Islet precursor cell (in vitro differentiated cells): ENCODE measurements at regions not wholly inside any gene's neighbourhood (a gene's known extent, or its start where the extent isn't known, plus 50 kb on each side); places are given as distances from the start of the nearest gene placed in this dataset.
"Not testable (repeated sequence)": the region's sequence is repeated elsewhere in the genome, so short reads cannot be mapped to it uniquely, and the experiment has no call there.

Source experiments
- DNase-seq: peaks from one replicate; pipeline ENCODE4 v3.0.0-alpha.2; 2018

GRCh38 chr22:48309836-48310235, 1517.8 kb downstream of the BRD1 start:
- no peak for DNase-seq

GRCh38 chr22:48309115-48309705, 1518.5 kb downstream of the BRD1 start:
- DNase-seq: peak; percentile 37

GRCh38 chr22:48307931-48308330, 1519.7 kb downstream of the BRD1 start:
- peak; percentile 31 for DNase-seq

GRCh38 chr22:48306785-48307510, 1520.7 kb downstream of the BRD1 start:
- peak; percentile 43 for DNase-seq

- DNase-seq: peak; percentile 28
These were observed 1521.4 kb downstream of the BRD1 start for GRCh38 chr22:48306284-48306683.

- peak; percentile 36 for DNase-seq
These were observed 1521.9 kb downstream of the BRD1 start for GRCh38 chr22:48305726-48306235.

GRCh38 chr22:48303369-48303725, 1524.3 kb downstream of the BRD1 start:
- no peak for DNase-seq

- no peak for DNase-seq
These were observed 1524.9 kb downstream of the BRD1 start for GRCh38 chr22:48302657-48303368.

GRCh38 chr22:48301908-48302307, 1525.8 kb downstream of the BRD1 start:
- DNase-seq: peak; percentile 43

GRCh38 chr22:48301421-48301820, 1526.3 kb downstream of the BRD1 start:
- no peak for DNase-seq

- no peak for DNase-seq
These were observed 1526.8 kb downstream of the BRD1 start for GRCh38 chr22:48300877-48301276.

- peak; percentile 48 for DNase-seq
These were observed 1527.9 kb downstream of the BRD1 start for GRCh38 chr22:48299801-48300200.

GRCh38 chr22:48299124-48299523, 1528.5 kb downstream of the BRD1 start:
- DNase-seq: no peak

GRCh38 chr22:48297296-48297695, 1530.4 kb downstream of the BRD1 start:
- no peak for DNase-seq

- DNase-seq: not testable (repeated sequence)
These were observed 1527.5 kb downstream of the TBC1D22A start for GRCh38 chr22:48289954-48290353.

- no peak for DNase-seq
These were observed 1526.0 kb downstream of the TBC1D22A start for GRCh38 chr22:48288376-48288940.

GRCh38 chr22:48287031-48287430, 1524.6 kb downstream of the TBC1D22A start:
- no peak for DNase-seq

GRCh38 chr22:48284671-48285070, 1522.2 kb downstream of the TBC1D22A start:
- DNase-seq: no peak

- DNase-seq: no peak
These were observed 1520.4 kb downstream of the TBC1D22A start for GRCh38 chr22:48282804-48283203.

- DNase-seq: no peak
These were observed 1517.0 kb downstream of the TBC1D22A start for GRCh38 chr22:48279461-48279756.

GRCh38 chr22:48278620-48279460, 1516.4 kb downstream of the TBC1D22A start:
- no peak for DNase-seq

GRCh38 chr22:48277868-48278581, 1515.6 kb downstream of the TBC1D22A start:
- no peak for DNase-seq
